Fibroblast of lung (primary cell): ENCODE measurements at regions not wholly inside any gene's neighbourhood (a gene's known extent, or its start where the extent isn't known, plus 50 kb on each side); places are given as distances from the start of the nearest gene placed in this dataset.
"Not testable (repeated sequence)": the region's sequence is repeated elsewhere in the genome, so short reads cannot be mapped to it uniquely, and the experiment has no call there.

Experiments
- EZH2 ChIP-seq: IDR thresholded peaks from 2 replicates; pipeline ENCODE4 v1.5.1; 2012; ENCODE audit warnings: low read length, control low read depth, mild to moderate bottlenecking; ENCODE audit errors: missing control alignments
- TF ChIP-seq, protein P1 (sequence below), 2 donors: IDR thresholded peaks in 1 of 2; conservative IDR thresholded peaks in 1 of 2; 1 replicate in 1 of 2; 2 replicates in 1 of 2; pipeline ENCODE4 v1.5.1; 2011 to 2012; ENCODE audit warnings: low read length in 2 of 2, control low read depth in 1 of 2, inconsistent platforms in 1 of 2, low read depth in 1 of 2, mild to moderate bottlenecking in 1 of 2

DNA sequence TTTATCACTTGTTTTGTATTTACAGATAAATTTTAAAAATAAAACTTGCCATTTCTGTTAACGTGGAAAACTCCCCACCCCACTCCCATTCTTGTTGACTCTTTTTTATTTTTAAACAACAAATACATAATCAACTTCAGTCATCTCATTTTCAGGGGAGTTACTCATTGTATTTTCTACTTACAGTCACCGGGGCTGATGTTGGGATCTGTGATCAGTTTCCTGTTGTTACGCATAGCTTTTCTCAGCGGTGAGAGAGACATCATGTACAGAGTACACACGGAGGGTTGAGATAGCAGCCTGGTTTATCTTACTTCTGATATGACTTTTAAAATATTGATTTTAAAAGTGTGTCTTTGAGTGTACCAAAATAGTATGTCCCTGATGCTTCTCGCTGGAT is 248.0 kb upstream of the PLGLB2 start:
- TF ChIP-seq, protein P1, sequence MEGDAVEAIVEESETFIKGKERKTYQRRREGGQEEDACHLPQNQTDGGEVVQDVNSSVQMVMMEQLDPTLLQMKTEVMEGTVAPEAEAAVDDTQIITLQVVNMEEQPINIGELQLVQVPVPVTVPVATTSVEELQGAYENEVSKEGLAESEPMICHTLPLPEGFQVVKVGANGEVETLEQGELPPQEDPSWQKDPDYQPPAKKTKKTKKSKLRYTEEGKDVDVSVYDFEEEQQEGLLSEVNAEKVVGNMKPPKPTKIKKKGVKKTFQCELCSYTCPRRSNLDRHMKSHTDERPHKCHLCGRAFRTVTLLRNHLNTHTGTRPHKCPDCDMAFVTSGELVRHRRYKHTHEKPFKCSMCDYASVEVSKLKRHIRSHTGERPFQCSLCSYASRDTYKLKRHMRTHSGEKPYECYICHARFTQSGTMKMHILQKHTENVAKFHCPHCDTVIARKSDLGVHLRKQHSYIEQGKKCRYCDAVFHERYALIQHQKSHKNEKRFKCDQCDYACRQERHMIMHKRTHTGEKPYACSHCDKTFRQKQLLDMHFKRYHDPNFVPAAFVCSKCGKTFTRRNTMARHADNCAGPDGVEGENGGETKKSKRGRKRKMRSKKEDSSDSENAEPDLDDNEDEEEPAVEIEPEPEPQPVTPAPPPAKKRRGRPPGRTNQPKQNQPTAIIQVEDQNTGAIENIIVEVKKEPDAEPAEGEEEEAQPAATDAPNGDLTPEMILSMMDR (conservative IDR thresholded peaks at IDR 0.05 in 1 of 2, IDR thresholded peaks at IDR 0.05 in 1 of 2; ENCODE audit: low read depth in 1 of 2, low read length in 2 of 2): not testable (repeated sequence)
- not testable (repeated sequence) for TF ChIP-seq EZH2
